DOHH2 (cell line): ENCODE measurements at regions not wholly inside any gene's neighbourhood (a gene's known extent, or its start where the extent isn't known, plus 50 kb on each side); places are given as distances from the start of the nearest gene placed in this dataset.

ENCODE experiments used
- EZH2phosphoT487 ChIP-seq: fragments of 200-600 bp; sonication (generic); IDR thresholded peaks from 2 replicates; pipeline ENCODE4 v1.6.1; 2017; ENCODE audit warnings: borderline replicate concordance, mild to moderate bottlenecking, antibody characterized with exemption, low read length, moderate library complexity, mixed read lengths
- TF ChIP-seq, protein P1 (sequence below): fragments of 200-600 bp; sonication (generic); IDR thresholded peaks from one replicate; pipeline ENCODE4 v1.5.1; 2014; ENCODE audit warnings: antibody characterized with exemption, mild to moderate bottlenecking, low read depth, low read length; ENCODE audit not compliant: poor library complexity, severe bottlenecking

DNA sequence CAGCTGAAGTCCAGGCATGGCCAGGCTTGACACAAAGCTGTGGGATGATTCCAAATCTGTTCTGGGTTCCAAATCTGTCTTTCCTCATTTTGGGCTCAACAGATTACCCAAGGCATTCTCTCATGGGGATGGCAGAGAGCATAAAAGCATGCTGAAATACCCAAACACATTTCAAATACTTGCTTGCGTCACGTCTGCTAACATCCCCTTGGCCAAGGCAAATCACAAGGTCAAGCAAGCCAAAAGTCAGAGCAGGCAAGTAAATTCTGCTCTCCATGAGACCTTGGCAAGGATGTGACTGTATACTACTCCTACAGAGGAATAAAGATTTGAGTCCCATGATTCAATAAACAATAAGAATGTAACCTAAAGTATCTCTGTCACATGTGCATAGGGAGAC is 306.7 kb downstream of the EPB41L4A start:
- TF ChIP-seq, protein P1, sequence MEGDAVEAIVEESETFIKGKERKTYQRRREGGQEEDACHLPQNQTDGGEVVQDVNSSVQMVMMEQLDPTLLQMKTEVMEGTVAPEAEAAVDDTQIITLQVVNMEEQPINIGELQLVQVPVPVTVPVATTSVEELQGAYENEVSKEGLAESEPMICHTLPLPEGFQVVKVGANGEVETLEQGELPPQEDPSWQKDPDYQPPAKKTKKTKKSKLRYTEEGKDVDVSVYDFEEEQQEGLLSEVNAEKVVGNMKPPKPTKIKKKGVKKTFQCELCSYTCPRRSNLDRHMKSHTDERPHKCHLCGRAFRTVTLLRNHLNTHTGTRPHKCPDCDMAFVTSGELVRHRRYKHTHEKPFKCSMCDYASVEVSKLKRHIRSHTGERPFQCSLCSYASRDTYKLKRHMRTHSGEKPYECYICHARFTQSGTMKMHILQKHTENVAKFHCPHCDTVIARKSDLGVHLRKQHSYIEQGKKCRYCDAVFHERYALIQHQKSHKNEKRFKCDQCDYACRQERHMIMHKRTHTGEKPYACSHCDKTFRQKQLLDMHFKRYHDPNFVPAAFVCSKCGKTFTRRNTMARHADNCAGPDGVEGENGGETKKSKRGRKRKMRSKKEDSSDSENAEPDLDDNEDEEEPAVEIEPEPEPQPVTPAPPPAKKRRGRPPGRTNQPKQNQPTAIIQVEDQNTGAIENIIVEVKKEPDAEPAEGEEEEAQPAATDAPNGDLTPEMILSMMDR, result no peak
- no peak for TF ChIP-seq EZH2phosphoT487
